ENCODE measurements at regions not wholly inside any gene's neighbourhood (a gene's known extent, or its start where the extent isn't known, plus 50 kb on each side); places are given as distances from the start of the nearest gene placed in this dataset.
A peak's percentile ranks its signal among the peaks of the same experiment; 100 is the strongest.

GRCh38 chr13:59487883-59488282 lies 675.8 kb downstream of the DIAPH3 start:
- no peak for TF ChIP-seq EZH2phosphoT487 (IDR thresholded peaks at IDR 0.05; ENCODE audit: unreplicated experiment)
- TF ChIP-seq, protein P1, sequence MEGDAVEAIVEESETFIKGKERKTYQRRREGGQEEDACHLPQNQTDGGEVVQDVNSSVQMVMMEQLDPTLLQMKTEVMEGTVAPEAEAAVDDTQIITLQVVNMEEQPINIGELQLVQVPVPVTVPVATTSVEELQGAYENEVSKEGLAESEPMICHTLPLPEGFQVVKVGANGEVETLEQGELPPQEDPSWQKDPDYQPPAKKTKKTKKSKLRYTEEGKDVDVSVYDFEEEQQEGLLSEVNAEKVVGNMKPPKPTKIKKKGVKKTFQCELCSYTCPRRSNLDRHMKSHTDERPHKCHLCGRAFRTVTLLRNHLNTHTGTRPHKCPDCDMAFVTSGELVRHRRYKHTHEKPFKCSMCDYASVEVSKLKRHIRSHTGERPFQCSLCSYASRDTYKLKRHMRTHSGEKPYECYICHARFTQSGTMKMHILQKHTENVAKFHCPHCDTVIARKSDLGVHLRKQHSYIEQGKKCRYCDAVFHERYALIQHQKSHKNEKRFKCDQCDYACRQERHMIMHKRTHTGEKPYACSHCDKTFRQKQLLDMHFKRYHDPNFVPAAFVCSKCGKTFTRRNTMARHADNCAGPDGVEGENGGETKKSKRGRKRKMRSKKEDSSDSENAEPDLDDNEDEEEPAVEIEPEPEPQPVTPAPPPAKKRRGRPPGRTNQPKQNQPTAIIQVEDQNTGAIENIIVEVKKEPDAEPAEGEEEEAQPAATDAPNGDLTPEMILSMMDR (conservative IDR thresholded peaks at IDR 0.05; ENCODE audit: low read depth in 2 of 2): peak; percentile 25 to 39; a peak in 3 of 4 replicates

All from GM23338 (cell line).